Breast epithelium (tissue), 3 donors: ENCODE measurements at regions not wholly inside any gene's neighbourhood (a gene's known extent, or its start where the extent isn't known, plus 50 kb on each side); places are given as distances from the start of the nearest gene placed in this dataset.

Source experiments
- POLR2A ChIP-seq: fragments of 450-650 bp; IDR thresholded peaks from one replicate; pipeline ENCODE4 v1.6.1; 2016; ENCODE audit warnings: antibody characterized with exemption, mild to moderate bottlenecking, moderate library complexity
- POLR2AphosphoS5 ChIP-seq, 3 donors: sonication (generic); formaldehyde crosslinking; IDR thresholded peaks; one replicate each; pipeline ENCODE4 v1.6.1; 2017; ENCODE audit warnings: antibody characterized with exemption in 3 of 3
- TF ChIP-seq, protein P1 (sequence below), 3 donors: fragments of 450-650 bp; IDR thresholded peaks; one replicate each; pipeline ENCODE4 v1.5.1; 2016 to 2017; ENCODE audit warnings: antibody characterized with exemption in 3 of 3, mild to moderate bottlenecking in 3 of 3, moderate library complexity in 3 of 3

GRCh38 chr2:5940596-5941535 lies 248.7 kb downstream of the SOX11 start:
- TF ChIP-seq, protein P1, sequence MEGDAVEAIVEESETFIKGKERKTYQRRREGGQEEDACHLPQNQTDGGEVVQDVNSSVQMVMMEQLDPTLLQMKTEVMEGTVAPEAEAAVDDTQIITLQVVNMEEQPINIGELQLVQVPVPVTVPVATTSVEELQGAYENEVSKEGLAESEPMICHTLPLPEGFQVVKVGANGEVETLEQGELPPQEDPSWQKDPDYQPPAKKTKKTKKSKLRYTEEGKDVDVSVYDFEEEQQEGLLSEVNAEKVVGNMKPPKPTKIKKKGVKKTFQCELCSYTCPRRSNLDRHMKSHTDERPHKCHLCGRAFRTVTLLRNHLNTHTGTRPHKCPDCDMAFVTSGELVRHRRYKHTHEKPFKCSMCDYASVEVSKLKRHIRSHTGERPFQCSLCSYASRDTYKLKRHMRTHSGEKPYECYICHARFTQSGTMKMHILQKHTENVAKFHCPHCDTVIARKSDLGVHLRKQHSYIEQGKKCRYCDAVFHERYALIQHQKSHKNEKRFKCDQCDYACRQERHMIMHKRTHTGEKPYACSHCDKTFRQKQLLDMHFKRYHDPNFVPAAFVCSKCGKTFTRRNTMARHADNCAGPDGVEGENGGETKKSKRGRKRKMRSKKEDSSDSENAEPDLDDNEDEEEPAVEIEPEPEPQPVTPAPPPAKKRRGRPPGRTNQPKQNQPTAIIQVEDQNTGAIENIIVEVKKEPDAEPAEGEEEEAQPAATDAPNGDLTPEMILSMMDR (IDR thresholded peaks at IDR 0.05): no peak
- no peak for TF ChIP-seq POLR2AphosphoS5 (IDR thresholded peaks at IDR 0.05)
- no peak for TF ChIP-seq POLR2A
